HG02973 (cell line): ENCODE measurements at regions not wholly inside any gene's neighbourhood (a gene's known extent, or its start where the extent isn't known, plus 50 kb on each side); places are given as distances from the start of the nearest gene placed in this dataset.
"Not testable (repeated sequence)": the region's sequence is repeated elsewhere in the genome, so short reads cannot be mapped to it uniquely, and the experiment has no call there.

Source experiments
- ATAC-seq: cut with Tn5 transposase; IDR thresholded peaks from one replicate; pipeline ENCODE4 v1.9.1; 2021; ENCODE audit warnings: moderate library complexity; ENCODE audit not compliant: unreplicated experiment

- ATAC-seq = no peak
Measured at GRCh38 chr17:33987162-33987561, 267.9 kb upstream of the CCL2 start.

- ATAC-seq = no peak
Measured at GRCh38 chr17:33989361-33990148, 265.5 kb upstream of the CCL2 start.

GRCh38 chr17:33990943-33991706, 264.0 kb upstream of the CCL2 start:
- ATAC-seq = no peak

GRCh38 chr17:33992113-33992512, 263.0 kb upstream of the CCL2 start:
- no peak for ATAC-seq

- no peak for ATAC-seq
Measured at GRCh38 chr17:34000639-34001038, 254.4 kb upstream of the CCL2 start.

GRCh38 chr17:34001246-34001645, 253.8 kb upstream of the CCL2 start:
- no peak for ATAC-seq

- no peak for ATAC-seq
Measured at GRCh38 chr17:34006126-34006525, 249.0 kb upstream of the CCL2 start.

GRCh38 chr17:34008125-34008524, 247.0 kb upstream of the CCL2 start:
- ATAC-seq = no peak

GRCh38 chr17:34009912-34010311, 245.2 kb upstream of the CCL2 start:
- no peak for ATAC-seq

GRCh38 chr17:34010534-34010933, 244.6 kb upstream of the CCL2 start:
- no peak for ATAC-seq

GRCh38 chr17:34011599-34011998, 243.5 kb upstream of the CCL2 start:
- ATAC-seq = no peak

- ATAC-seq = no peak
Measured at GRCh38 chr17:34012709-34013375, 242.2 kb upstream of the CCL2 start.

- ATAC-seq = no peak
Measured at GRCh38 chr17:34015253-34015652, 239.8 kb upstream of the CCL2 start.

GRCh38 chr17:34024386-34024785, 230.7 kb upstream of the CCL2 start:
- no peak for ATAC-seq

- no peak for ATAC-seq
Measured at GRCh38 chr17:34024806-34025551, 230.1 kb upstream of the CCL2 start.

- not testable (repeated sequence) for ATAC-seq
Measured at GRCh38 chr17:34030601-34031000, 224.5 kb upstream of the CCL2 start.

- not testable (repeated sequence) for ATAC-seq
Measured at GRCh38 chr17:34032305-34032704, 222.8 kb upstream of the CCL2 start.

GRCh38 chr17:34038786-34039185, 216.3 kb upstream of the CCL2 start:
- not testable (repeated sequence) for ATAC-seq

- ATAC-seq = not testable (repeated sequence)
Measured at GRCh38 chr17:34039213-34039612, 215.9 kb upstream of the CCL2 start.

GRCh38 chr17:34039759-34040555, 215.1 kb upstream of the CCL2 start:
- ATAC-seq = not testable (repeated sequence)
